ENCODE measurements at regions not wholly inside any gene's neighbourhood (a gene's known extent, or its start where the extent isn't known, plus 50 kb on each side); places are given as distances from the start of the nearest gene placed in this dataset.

DNA sequence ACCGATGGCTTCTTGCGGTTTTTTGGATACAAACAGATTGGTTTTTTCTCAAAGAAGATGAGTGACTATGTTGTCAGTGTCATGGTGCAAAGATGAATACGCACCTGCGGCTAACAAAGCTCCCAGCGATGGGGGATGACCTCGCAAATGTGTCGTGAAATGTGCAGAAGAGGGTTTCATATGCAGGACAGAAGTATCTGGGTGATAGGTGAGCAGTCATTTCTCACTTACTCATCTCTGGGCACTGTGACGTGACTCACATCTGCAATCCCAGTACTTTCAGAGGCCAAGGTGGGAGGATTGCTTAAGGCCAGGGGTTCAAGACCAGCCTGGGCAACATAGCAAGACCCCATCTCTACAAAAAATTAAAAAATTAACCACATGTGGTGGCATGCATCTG is 216.3 kb downstream of the ERMARD start:
- Mint-ChIP-seq H3K36me3 (ENCODE audit: insufficient read depth, unreplicated experiment) (peaks cover 5% of the 10 kb centered on the region), H3K4me1 (ENCODE audit: low read depth, unreplicated experiment) (no peaks in the 10 kb centered on the region), H3K4me3 (ENCODE audit: low read depth, unreplicated experiment) (no peak overlapping the region), H3K9me3 (ENCODE audit: low read depth, unreplicated experiment) (no peaks in the 10 kb centered on the region), H3K27me3 (ENCODE audit: unreplicated experiment) (peaks cover 65% of the 10 kb centered on the region), H3K27ac (ENCODE audit: unreplicated experiment) (no peak overlapping the region)
- TF ChIP-seq, protein P1, sequence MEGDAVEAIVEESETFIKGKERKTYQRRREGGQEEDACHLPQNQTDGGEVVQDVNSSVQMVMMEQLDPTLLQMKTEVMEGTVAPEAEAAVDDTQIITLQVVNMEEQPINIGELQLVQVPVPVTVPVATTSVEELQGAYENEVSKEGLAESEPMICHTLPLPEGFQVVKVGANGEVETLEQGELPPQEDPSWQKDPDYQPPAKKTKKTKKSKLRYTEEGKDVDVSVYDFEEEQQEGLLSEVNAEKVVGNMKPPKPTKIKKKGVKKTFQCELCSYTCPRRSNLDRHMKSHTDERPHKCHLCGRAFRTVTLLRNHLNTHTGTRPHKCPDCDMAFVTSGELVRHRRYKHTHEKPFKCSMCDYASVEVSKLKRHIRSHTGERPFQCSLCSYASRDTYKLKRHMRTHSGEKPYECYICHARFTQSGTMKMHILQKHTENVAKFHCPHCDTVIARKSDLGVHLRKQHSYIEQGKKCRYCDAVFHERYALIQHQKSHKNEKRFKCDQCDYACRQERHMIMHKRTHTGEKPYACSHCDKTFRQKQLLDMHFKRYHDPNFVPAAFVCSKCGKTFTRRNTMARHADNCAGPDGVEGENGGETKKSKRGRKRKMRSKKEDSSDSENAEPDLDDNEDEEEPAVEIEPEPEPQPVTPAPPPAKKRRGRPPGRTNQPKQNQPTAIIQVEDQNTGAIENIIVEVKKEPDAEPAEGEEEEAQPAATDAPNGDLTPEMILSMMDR (IDR thresholded peaks at IDR 0.05; ENCODE audit: unreplicated experiment), result no peak
- BruUV-seq (replicated peaks), result no TSS peak
- DNase-seq, result no peak
- CTCF ChIA-PET, result no interaction called here
- intact Hi-C loops (cut with micrococcal nuclease; ENCODE audit: unreplicated experiment), result no loop called here

DNA sequence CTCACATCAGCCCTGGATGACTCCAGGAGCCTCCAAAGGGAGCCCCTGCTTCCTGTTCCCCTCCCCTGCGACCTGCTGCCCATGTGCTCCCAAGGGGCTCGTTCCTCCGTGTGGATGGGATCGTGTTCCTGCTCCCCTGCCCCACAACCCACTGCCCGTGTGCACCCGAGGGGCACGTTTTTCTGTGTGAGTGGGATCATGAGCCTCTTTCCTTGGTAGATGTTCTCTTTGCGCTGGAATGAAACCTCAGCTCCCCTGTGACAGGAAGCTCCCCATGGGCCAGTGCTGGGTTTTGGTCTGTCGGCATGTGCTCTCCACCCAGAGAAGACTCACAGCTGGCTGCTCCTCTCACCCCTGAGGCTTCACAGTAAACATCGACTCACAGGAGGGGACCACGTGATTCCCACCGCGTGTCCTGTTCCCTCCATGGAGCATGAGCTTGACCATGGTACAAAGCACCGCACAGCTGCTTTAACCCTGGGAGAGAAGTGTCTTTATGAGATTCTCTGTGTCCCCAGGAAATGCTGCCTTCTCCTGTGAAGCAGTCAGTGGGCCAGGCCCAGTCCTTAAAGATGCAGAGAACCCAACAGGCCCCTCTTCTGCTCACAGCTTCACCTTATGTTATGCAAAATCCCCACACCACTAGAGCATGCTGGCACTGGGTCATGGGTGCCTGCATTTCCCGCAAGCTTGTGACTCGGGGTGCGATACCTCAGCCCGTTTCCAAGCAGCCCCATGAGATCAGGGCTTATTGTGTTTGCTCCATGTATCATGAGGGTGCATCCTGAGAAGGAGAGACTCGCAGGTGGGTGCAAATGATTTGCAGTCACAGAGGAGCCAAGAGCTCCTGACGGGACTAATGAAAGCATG is 215.1 kb downstream of the ERMARD start:
- no peak for DNase-seq
- Mint-ChIP-seq H3K4me1 (ENCODE audit: low read depth, unreplicated experiment) (no peaks in the 10 kb centered on the region), H3K27ac (ENCODE audit: unreplicated experiment) (no peak overlapping the region), H3K4me3 (ENCODE audit: low read depth, unreplicated experiment) (no peak overlapping the region), H3K36me3 (ENCODE audit: insufficient read depth, unreplicated experiment) (peaks cover 5% of the 10 kb centered on the region), H3K27me3 (ENCODE audit: unreplicated experiment) (peaks cover 59% of the 10 kb centered on the region), H3K9me3 (ENCODE audit: low read depth, unreplicated experiment) (no peaks in the 10 kb centered on the region)
- intact Hi-C loops (cut with micrococcal nuclease; ENCODE audit: unreplicated experiment), result no loop called here
- CTCF ChIA-PET, result no interaction called here
- no TSS peak for BruUV-seq (replicated peaks)
- TF ChIP-seq, protein P1 (IDR thresholded peaks at IDR 0.05; ENCODE audit: unreplicated experiment), result no peak

DNA sequence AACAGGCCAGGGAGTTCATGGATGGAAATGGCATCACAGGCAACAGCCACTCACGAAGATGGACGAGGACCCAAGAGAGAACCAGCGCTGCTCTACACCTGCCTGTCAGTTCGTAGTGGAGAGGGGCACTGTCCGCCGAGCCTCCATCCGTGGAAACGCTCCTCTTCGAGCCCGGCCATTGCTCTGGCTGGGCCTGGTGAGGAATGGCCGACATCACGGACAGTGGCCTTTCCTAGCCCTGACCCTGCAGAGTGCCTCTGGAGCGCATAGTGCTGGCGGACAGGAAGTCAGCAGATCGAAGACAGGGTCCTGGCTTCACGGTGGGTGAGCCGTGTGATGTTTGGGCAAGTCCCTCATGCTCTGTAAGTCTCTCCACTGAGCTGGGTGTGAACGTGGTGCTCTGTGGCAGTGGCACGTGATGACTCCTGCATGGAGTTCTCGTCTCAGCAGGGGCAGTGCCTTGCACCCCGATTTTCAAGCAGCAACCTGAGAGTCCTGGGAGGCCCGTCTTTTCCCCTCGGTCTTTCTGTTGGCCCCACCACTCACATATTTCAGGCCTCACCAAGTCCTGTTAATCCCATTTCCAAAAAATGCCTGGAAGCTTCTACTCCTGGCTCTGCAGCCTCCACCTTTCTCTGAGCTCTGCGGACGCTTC is 214.4 kb downstream of the ERMARD start:
- Mint-ChIP-seq H3K4me1 (ENCODE audit: low read depth, unreplicated experiment) (no peaks in the 10 kb centered on the region), H3K36me3 (ENCODE audit: insufficient read depth, unreplicated experiment) (peaks cover 5% of the 10 kb centered on the region), H3K27ac (ENCODE audit: unreplicated experiment) (no peak overlapping the region), H3K27me3 (ENCODE audit: unreplicated experiment) (peaks cover 54% of the 10 kb centered on the region), H3K4me3 (ENCODE audit: low read depth, unreplicated experiment) (no peak overlapping the region), H3K9me3 (ENCODE audit: low read depth, unreplicated experiment) (no peaks in the 10 kb centered on the region)
- CTCF ChIA-PET, result no interaction called here
- TF ChIP-seq, protein P1 (IDR thresholded peaks at IDR 0.05; ENCODE audit: unreplicated experiment), result no peak
- DNase-seq, result no peak
- BruUV-seq (replicated peaks), result no TSS peak
- intact Hi-C loops (cut with micrococcal nuclease; ENCODE audit: unreplicated experiment), result no loop called here

DNA sequence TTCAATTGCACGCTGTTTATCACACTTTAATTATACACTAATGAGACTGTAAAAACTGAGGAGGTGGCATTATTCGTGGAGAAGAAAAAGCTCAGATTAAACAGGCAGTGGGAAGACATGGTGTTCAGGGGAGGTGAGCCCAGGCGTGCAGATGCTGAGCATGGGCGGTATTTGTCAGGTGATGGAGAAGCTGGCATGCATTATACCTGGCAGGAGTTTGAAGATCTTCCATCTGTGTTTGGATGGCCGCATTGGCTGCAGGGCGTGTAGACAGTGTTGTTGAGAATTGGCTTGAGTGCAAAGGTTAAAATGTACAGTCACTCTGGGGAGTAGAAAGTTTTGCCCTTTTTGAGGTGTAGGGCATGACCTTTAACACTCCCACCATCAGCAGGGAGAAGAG is 213.8 kb downstream of the ERMARD start:
- Mint-ChIP-seq H3K4me1 (ENCODE audit: low read depth, unreplicated experiment) (no peaks in the 10 kb centered on the region), H3K36me3 (ENCODE audit: insufficient read depth, unreplicated experiment) (peaks cover 5% of the 10 kb centered on the region), H3K27me3 (ENCODE audit: unreplicated experiment) (peaks cover 54% of the 10 kb centered on the region), H3K9me3 (ENCODE audit: low read depth, unreplicated experiment) (no peaks in the 10 kb centered on the region), H3K4me3 (ENCODE audit: low read depth, unreplicated experiment) (no peak overlapping the region), H3K27ac (ENCODE audit: unreplicated experiment) (no peak overlapping the region)
- CTCF ChIA-PET, result no interaction called here
- intact Hi-C loops (cut with micrococcal nuclease; ENCODE audit: unreplicated experiment), result no loop called here
- TF ChIP-seq, protein P1 (IDR thresholded peaks at IDR 0.05; ENCODE audit: unreplicated experiment), result no peak
- no TSS peak for BruUV-seq (replicated peaks)
- DNase-seq, result no peak
